Stimulated activated CD4-positive, alpha-beta T cell treated with anti-CD3 and anti-CD28 coated beads, Interleukin-2, amount 100 ng/mL, for 24 hours (primary cell): ENCODE measurements at regions not wholly inside any gene's neighbourhood (a gene's known extent, or its start where the extent isn't known, plus 50 kb on each side); places are given as distances from the start of the nearest gene placed in this dataset.
"Not testable (repeated sequence)": the region's sequence is repeated elsewhere in the genome, so short reads cannot be mapped to it uniquely, and the experiment has no call there.

Source experiments
- DNase-seq, 2 donors: peaks; one replicate each; pipeline ENCODE4 v3.0.0-alpha.2; 2020

- not testable (repeated sequence) for DNase-seq
Observed at GRCh38 chr21:9697751-9698150, 823.6 kb upstream of the TPTE start.

GRCh38 chr21:9705016-9705415 is 816.4 kb upstream of the TPTE start:
- DNase-seq: not testable (repeated sequence)

GRCh38 chr21:9705455-9705854 is 815.9 kb upstream of the TPTE start:
- DNase-seq: not testable (repeated sequence)

GRCh38 chr21:9724542-9724941 is 796.8 kb upstream of the TPTE start:
- not testable (repeated sequence) for DNase-seq

GRCh38 chr21:9727187-9727586 is 794.2 kb upstream of the TPTE start:
- not testable (repeated sequence) for DNase-seq

- not testable (repeated sequence) for DNase-seq
Observed at GRCh38 chr21:9728219-9728992, 793.0 kb upstream of the TPTE start.

- DNase-seq: no peak
Observed at GRCh38 chr21:9730866-9731265, 790.5 kb upstream of the TPTE start.

GRCh38 chr21:9731317-9731716 is 790.1 kb upstream of the TPTE start:
- DNase-seq: not testable (repeated sequence)

GRCh38 chr21:9732605-9733004 is 788.8 kb upstream of the TPTE start:
- not testable (repeated sequence) for DNase-seq

- DNase-seq: not testable (repeated sequence)
Observed at GRCh38 chr21:9733761-9734558, 787.4 kb upstream of the TPTE start.

GRCh38 chr21:9735421-9735961 is 785.9 kb upstream of the TPTE start:
- DNase-seq: no peak

GRCh38 chr21:9737301-9737700 is 784.1 kb upstream of the TPTE start:
- DNase-seq: not testable (repeated sequence)

GRCh38 chr21:9737871-9738515 is 783.4 kb upstream of the TPTE start:
- DNase-seq: not testable (repeated sequence)

GRCh38 chr21:9738527-9738926 is 782.9 kb upstream of the TPTE start:
- DNase-seq: no peak

- no peak for DNase-seq
Observed at GRCh38 chr21:9739240-9739639, 782.1 kb upstream of the TPTE start.

GRCh38 chr21:9740177-9740941 is 781.0 kb upstream of the TPTE start:
- not testable (repeated sequence) for DNase-seq

- not testable (repeated sequence) for DNase-seq
Observed at GRCh38 chr21:9740991-9741742, 780.2 kb upstream of the TPTE start.

- not testable (repeated sequence) for DNase-seq
Observed at GRCh38 chr21:9743566-9743965, 777.8 kb upstream of the TPTE start.

GRCh38 chr21:9744166-9744565 is 777.2 kb upstream of the TPTE start:
- not testable (repeated sequence) for DNase-seq

GRCh38 chr21:9744593-9744992 is 776.8 kb upstream of the TPTE start:
- DNase-seq: not testable (repeated sequence)

- not testable (repeated sequence) for DNase-seq
Observed at GRCh38 chr21:9745457-9746108, 775.8 kb upstream of the TPTE start.
